CD14-positive monocyte (primary cell): ENCODE measurements at regions not wholly inside any gene's neighbourhood (a gene's known extent, or its start where the extent isn't known, plus 50 kb on each side); places are given as distances from the start of the nearest gene placed in this dataset.

ENCODE experiments used
- DNase-seq, 3 donors: peaks; one replicate each; pipeline ENCODE4 v3.0.0-alpha.2; 2011 to 2022
- H2AFZ ChIP-seq: 2 replicates; pipeline ENCODE4 v1.6.0; 2012; ENCODE audit warnings: mild to moderate bottlenecking, low read depth, low read length, inconsistent platforms; ENCODE audit not compliant: insufficient read depth, poor library complexity, severe bottlenecking
- H3K27ac ChIP-seq, 2 donors: 1 replicate in 1 of 2; 2 replicates in 1 of 2; pipeline ENCODE4 v1.5.1; 2012 to 2013; ENCODE audit warnings: low read length in 2 of 2, control low read depth in 1 of 2, inconsistent platforms in 1 of 2, low read depth in 1 of 2, mild to moderate bottlenecking in 1 of 2
- H3K27me3 ChIP-seq, 2 donors: one replicate each; pipeline versions ENCODE4 v1.6.0 to v1.6.1; 2011 to 2013; ENCODE audit warnings: low read length in 2 of 2; ENCODE audit not compliant: control insufficient read depth in 2 of 2, insufficient read depth in 2 of 2
- H3K36me3 ChIP-seq, 2 donors: replicated peaks in 1 of 2; 1 replicate in 1 of 2; 2 replicates in 1 of 2; pipeline versions ENCODE4 v1.5.1 to v1.6.1; 2012 to 2013; ENCODE audit warnings: low read length in 2 of 2, control low read depth in 1 of 2, inconsistent platforms in 1 of 2, mild to moderate bottlenecking in 1 of 2; ENCODE audit not compliant: insufficient read depth in 2 of 2, control insufficient read depth in 1 of 2
- H3K4me1 ChIP-seq, 2 donors: 1 replicate in 1 of 2; 2 replicates in 1 of 2; pipeline versions ENCODE4 v1.5.1 to v1.6.1; 2012 to 2013; ENCODE audit warnings: low read length in 2 of 2, control low read depth in 1 of 2, inconsistent platforms in 1 of 2, mild to moderate bottlenecking in 1 of 2, moderate library complexity in 1 of 2; ENCODE audit not compliant: insufficient read depth in 2 of 2, control insufficient read depth in 1 of 2
- H3K4me2 ChIP-seq: replicated peaks from 2 replicates; pipeline ENCODE3; 2012; ENCODE audit warnings: low read length, moderate library complexity, mild to moderate bottlenecking; ENCODE audit not compliant: poor library complexity, severe bottlenecking; ENCODE audit errors: extremely low read depth
- H3K4me3 ChIP-seq, 3 experiments: fragments of 200-600 bp in 1 of 3; sonication (generic) in 1 of 3; replicated peaks in 1 of 3; 1 replicate in 2 of 3; 2 replicates in 1 of 3; pipeline ENCODE4 v1.5.1; 2011 to 2013; ENCODE audit warnings: low read length in 3 of 3, mild to moderate bottlenecking in 3 of 3, control low read depth in 2 of 3, low read depth in 2 of 3, inconsistent platforms in 1 of 3, moderate library complexity in 1 of 3
- H3K79me2 ChIP-seq: 2 replicates; pipeline ENCODE4 v1.6.0; 2012; ENCODE audit warnings: mild to moderate bottlenecking, control low read depth, inconsistent platforms, low read length, moderate library complexity; ENCODE audit not compliant: insufficient read depth
- H3K9ac ChIP-seq: 2 replicates; pipeline ENCODE4 v1.6.0; 2017; ENCODE audit warnings: low read length, mild to moderate bottlenecking; ENCODE audit not compliant: insufficient read depth, poor library complexity, severe bottlenecking
- H3K9me3 ChIP-seq, 2 donors: replicated peaks in 1 of 2; 1 replicate in 1 of 2; 2 replicates in 1 of 2; pipeline versions ENCODE4 v1.5.1 to v1.6.1; 2012 to 2013; ENCODE audit warnings: low read length in 2 of 2, control low read depth in 1 of 2; ENCODE audit not compliant: control insufficient read depth in 1 of 2, insufficient read depth in 1 of 2
- H4K20me1 ChIP-seq: 2 replicates; pipeline ENCODE4 v1.6.0; 2012; ENCODE audit warnings: mild to moderate bottlenecking, low read length, control low read depth, moderate library complexity; ENCODE audit not compliant: insufficient read depth
- H3K27ac Mint-ChIP-seq, 7 donors: one replicate each; pipeline ENCODE4 v1.8.0; 2020; ENCODE audit warnings: mild to moderate bottlenecking in 7 of 7, mixed read lengths in 7 of 7, moderate library complexity in 6 of 7, inconsistent platforms in 2 of 7
- H3K27me3 Mint-ChIP-seq, 3 donors: one replicate each; pipeline ENCODE4 v1.8.0; 2021 to 2022; ENCODE audit warnings: low read depth in 3 of 3, mild to moderate bottlenecking in 3 of 3, mixed read lengths in 3 of 3, moderate library complexity in 3 of 3, inconsistent platforms in 1 of 3
- H3K36me3 Mint-ChIP-seq, 2 donors: one replicate each; pipeline ENCODE4 v1.8.0; 2020; ENCODE audit warnings: mixed read lengths in 2 of 2, inconsistent platforms in 1 of 2, mild to moderate bottlenecking in 1 of 2
- H3K4me1 Mint-ChIP-seq: one replicate; pipeline ENCODE4 v1.8.0; 2020; ENCODE audit warnings: mild to moderate bottlenecking, mixed read lengths
- H3K4me3 Mint-ChIP-seq, 2 donors: one replicate each; pipeline ENCODE4 v1.8.0; 2020; ENCODE audit warnings: mild to moderate bottlenecking in 2 of 2, mixed read lengths in 2 of 2, moderate library complexity in 1 of 2
- H3K9me3 Mint-ChIP-seq, 7 donors: one replicate each; pipeline ENCODE4 v1.8.0; 2020 to 2022; ENCODE audit warnings: mixed read lengths in 7 of 7, mild to moderate bottlenecking in 6 of 7, moderate library complexity in 6 of 7, inconsistent platforms in 2 of 7
- CTCF ChIP-seq: fragments of 200-600 bp; IDR thresholded peaks from one replicate; pipeline ENCODE4 v1.8.0; 2022; ENCODE audit warnings: antibody characterized with exemption, mild to moderate bottlenecking
- WGBS: methylation state at CpG from one replicate; pipeline ENCODE4 v1.1.5; 2013; ENCODE audit warnings: missing lambda C conversion rate; ENCODE audit not compliant: insufficient coverage; 5-methylcytosine and 5-hydroxymethylcytosine counted together
- intact Hi-C, 2 donors: fragments of 100-400 bp; cut with micrococcal nuclease; formaldehyde crosslinking; loops; one replicate each; pipeline versions ENCODE4 v1.15.0 to v1.15.1; 2023

- no peaks in the 10 kb centered on the region for H3K36me3 ChIP-seq
- no peaks in the 10 kb centered on the region for H3K79me2 ChIP-seq
- no peak overlapping the region for H3K4me2 ChIP-seq
- 100% methylated on average over 1 of the region's 5 CpGs for WGBS
- Mint-ChIP-seq H3K27ac (no peak overlapping the region), H3K27me3 (peaks cover 0 to 1% (median 0%) of the 10 kb centered on the region in 3 donors), H3K36me3 (no peaks in the 10 kb centered on the region), H3K4me3 (no peak overlapping the region), H3K4me1 (no peaks in the 10 kb centered on the region), H3K9me3 (no peaks in the 10 kb centered on the region)
- intact Hi-C loops = no loop called here
- H3K27ac ChIP-seq = no peak overlapping the region
- H3K4me1 ChIP-seq = no peaks in the 10 kb centered on the region
- H2AFZ ChIP-seq = no peak overlapping the region
- H3K9ac ChIP-seq = no peak overlapping the region
- no peak for DNase-seq
- H3K9me3 ChIP-seq = no peaks in the 10 kb centered on the region
- no peaks in the 10 kb centered on the region for H4K20me1 ChIP-seq
- no peak overlapping the region for H3K4me3 ChIP-seq
- no peak for TF ChIP-seq CTCF
- H3K27me3 ChIP-seq = no peaks in the 10 kb centered on the region
These were observed 93.2 kb upstream of the ZNF438 start for GRCh38 chr10:31124852-31125251.

GRCh38 chr10:31125789-31126188 lies 94.1 kb upstream of the ZNF438 start:
- intact Hi-C loops = no loop called here
- Mint-ChIP-seq H3K4me1 (no peaks in the 10 kb centered on the region), H3K9me3 (no peaks in the 10 kb centered on the region), H3K27me3 (peaks cover 0 to 1% (median 0%) of the 10 kb centered on the region in 3 donors), H3K4me3 (no peak overlapping the region), H3K36me3 (no peaks in the 10 kb centered on the region), H3K27ac (no peak overlapping the region)
- no peak for DNase-seq
- H3K4me3 ChIP-seq = no peak overlapping the region
- no peaks in the 10 kb centered on the region for H4K20me1 ChIP-seq
- H3K27me3 ChIP-seq = no peaks in the 10 kb centered on the region
- H3K27ac ChIP-seq = no peak overlapping the region
- no peak overlapping the region for H3K4me2 ChIP-seq
- no peaks in the 10 kb centered on the region for H3K4me1 ChIP-seq
- H3K9me3 ChIP-seq = no peaks in the 10 kb centered on the region
- no peaks in the 10 kb centered on the region for H3K79me2 ChIP-seq
- H2AFZ ChIP-seq = no peak overlapping the region
- H3K36me3 ChIP-seq = no peaks in the 10 kb centered on the region
- H3K9ac ChIP-seq = no peak overlapping the region
- no peak for TF ChIP-seq CTCF
